ENCODE measurements at regions not wholly inside any gene's neighbourhood (a gene's known extent, or its start where the extent isn't known, plus 50 kb on each side); places are given as distances from the start of the nearest gene placed in this dataset.

DNA sequence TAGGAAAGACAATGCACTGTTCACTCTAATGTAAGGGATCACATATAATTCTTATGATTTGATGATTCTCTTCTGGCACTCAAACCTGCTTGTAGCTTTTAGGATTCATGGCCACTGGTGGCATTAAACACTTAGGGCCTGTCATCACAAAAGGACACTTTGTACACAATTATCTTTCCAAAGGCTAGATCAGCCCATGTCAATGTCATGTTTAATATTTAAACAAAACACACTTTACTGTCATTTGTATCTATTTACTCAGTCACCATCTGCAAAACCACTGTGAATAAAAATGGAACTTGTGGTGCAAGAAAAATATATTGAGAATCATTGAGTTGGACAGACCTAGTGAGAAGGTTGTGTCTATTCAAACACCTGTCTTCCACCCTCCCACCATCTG is 83.6 kb upstream of the TTC29 start:
- CTCF ChIA-PET, result interaction anchor here (0.6 kb wide), 1 partner anchor 15 kb away, joined by 3 read pairs; no protein-coding TSS in a partner anchor
- H3K27ac ChIP-seq (ENCODE audit: extremely low read depth, low read depth, low read length), result no peak overlapping the region
- no peak for TF ChIP-seq KLF10 (tag by site-specific recombination; IDR thresholded peaks at IDR 0.05)
- TF ChIP-seq GLI4 (tag by site-specific recombination; IDR thresholded peaks at IDR 0.05), result no peak
- TF ChIP-seq KLF1 (tag by site-specific recombination; IDR thresholded peaks at IDR 0.05), result no peak
- no peak for TF ChIP-seq ZNF792 (tag by site-specific recombination; IDR thresholded peaks at IDR 0.05)
- TF ChIP-seq ZNF768 (tag by site-specific recombination; IDR thresholded peaks at IDR 0.05), result no peak
- H3K4me3 ChIP-seq (ENCODE audit: low read depth, low read length), result no peak overlapping the region
- POLR2A ChIA-PET, result no interaction called here
- no peaks in the 10 kb centered on the region for H3K4me1 ChIP-seq (ENCODE audit: control insufficient read depth, insufficient read depth, low read length)
- no peaks in the 10 kb centered on the region for H3K36me3 ChIP-seq (ENCODE audit: control insufficient read depth in 2 of 2, insufficient read depth in 1 of 2, low read length in 2 of 2)
- H3K9me3 ChIP-seq (ENCODE audit: control insufficient read depth, insufficient read depth, low read depth, low read length), result no peaks in the 10 kb centered on the region

DNA sequence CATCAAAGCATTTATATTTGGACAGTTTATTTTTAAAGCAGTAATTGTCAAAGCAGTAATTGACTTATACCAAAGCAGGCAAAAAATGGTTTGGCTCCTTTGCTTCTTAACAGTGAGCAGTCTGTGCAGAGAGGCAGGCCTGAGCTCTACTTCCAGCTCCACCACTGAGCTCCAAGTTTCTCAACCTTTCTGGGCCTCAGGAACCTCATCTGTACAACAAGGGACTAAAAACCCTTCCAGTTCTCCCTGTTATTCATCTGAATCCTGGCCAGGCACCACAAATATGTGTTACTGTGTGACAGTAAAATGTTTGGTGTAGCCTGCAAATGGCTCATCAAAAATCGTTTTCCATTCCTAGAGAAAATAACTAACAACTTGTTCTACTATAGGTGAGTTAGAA is 88.7 kb upstream of the TTC29 start:
- ChIA-PET POLR2A (no interaction called here), CTCF (interaction anchor here (1.4 kb wide), 1 partner anchor 63 kb away, joined by 4 read pairs; no protein-coding TSS in a partner anchor)
- TF ChIP-seq ZFHX2 (tag by site-specific recombination; conservative IDR thresholded peaks at IDR 0.05), result no peak
- no peak for TF ChIP-seq ZNF791 (tag by site-specific recombination; IDR thresholded peaks at IDR 0.05)
- TF ChIP-seq ZNF391 (tag by site-specific recombination; IDR thresholded peaks at IDR 0.05; ENCODE audit: borderline replicate concordance, low read depth), result no peak
- no peak for TF ChIP-seq SP7 (tag by site-specific recombination; IDR thresholded peaks at IDR 0.05)
- TF ChIP-seq SETDB1 (IDR thresholded peaks at IDR 0.05; ENCODE audit: insufficient read length, low read length), result no peak
- TF ChIP-seq, protein P1, sequence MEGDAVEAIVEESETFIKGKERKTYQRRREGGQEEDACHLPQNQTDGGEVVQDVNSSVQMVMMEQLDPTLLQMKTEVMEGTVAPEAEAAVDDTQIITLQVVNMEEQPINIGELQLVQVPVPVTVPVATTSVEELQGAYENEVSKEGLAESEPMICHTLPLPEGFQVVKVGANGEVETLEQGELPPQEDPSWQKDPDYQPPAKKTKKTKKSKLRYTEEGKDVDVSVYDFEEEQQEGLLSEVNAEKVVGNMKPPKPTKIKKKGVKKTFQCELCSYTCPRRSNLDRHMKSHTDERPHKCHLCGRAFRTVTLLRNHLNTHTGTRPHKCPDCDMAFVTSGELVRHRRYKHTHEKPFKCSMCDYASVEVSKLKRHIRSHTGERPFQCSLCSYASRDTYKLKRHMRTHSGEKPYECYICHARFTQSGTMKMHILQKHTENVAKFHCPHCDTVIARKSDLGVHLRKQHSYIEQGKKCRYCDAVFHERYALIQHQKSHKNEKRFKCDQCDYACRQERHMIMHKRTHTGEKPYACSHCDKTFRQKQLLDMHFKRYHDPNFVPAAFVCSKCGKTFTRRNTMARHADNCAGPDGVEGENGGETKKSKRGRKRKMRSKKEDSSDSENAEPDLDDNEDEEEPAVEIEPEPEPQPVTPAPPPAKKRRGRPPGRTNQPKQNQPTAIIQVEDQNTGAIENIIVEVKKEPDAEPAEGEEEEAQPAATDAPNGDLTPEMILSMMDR (tag by site-specific recombination; IDR thresholded peaks at IDR 0.05), result no peak
- no peak for TF ChIP-seq ZNF292 (tag by site-specific recombination; IDR thresholded peaks at IDR 0.05; ENCODE audit: borderline replicate concordance, low read depth)
- TF ChIP-seq SCRT2 (tag by site-specific recombination; IDR thresholded peaks at IDR 0.05), result no peak
- TF ChIP-seq, protein P2, sequence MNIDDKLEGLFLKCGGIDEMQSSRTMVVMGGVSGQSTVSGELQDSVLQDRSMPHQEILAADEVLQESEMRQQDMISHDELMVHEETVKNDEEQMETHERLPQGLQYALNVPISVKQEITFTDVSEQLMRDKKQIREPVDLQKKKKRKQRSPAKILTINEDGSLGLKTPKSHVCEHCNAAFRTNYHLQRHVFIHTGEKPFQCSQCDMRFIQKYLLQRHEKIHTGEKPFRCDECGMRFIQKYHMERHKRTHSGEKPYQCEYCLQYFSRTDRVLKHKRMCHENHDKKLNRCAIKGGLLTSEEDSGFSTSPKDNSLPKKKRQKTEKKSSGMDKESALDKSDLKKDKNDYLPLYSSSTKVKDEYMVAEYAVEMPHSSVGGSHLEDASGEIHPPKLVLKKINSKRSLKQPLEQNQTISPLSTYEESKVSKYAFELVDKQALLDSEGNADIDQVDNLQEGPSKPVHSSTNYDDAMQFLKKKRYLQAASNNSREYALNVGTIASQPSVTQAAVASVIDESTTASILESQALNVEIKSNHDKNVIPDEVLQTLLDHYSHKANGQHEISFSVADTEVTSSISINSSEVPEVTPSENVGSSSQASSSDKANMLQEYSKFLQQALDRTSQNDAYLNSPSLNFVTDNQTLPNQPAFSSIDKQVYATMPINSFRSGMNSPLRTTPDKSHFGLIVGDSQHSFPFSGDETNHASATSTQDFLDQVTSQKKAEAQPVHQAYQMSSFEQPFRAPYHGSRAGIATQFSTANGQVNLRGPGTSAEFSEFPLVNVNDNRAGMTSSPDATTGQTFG (tag by site-specific recombination; IDR thresholded peaks at IDR 0.05; ENCODE audit: borderline replicate concordance), result no peak

DNA sequence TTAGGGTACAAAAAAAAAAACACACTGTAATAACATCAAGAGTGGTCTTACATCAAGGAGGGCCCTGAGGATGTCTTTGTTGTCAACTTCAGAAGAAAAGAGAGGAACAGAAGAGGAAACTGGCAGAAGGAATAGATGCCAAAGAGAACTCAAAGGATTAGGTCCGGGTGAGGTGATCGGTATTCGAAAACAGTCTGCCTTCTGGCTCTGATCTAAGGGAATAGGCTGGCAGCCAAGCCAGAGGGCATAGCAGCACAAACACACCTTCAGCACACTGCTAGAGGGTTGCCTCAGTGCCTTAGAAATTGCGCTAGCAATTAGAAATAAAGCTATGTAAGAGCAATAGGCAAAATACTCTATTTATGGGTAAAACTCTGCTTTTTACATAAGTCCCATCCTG is 91.4 kb upstream of the TTC29 start:
- CTCF ChIA-PET, result no interaction called here
- POLR2A ChIA-PET, result no interaction called here
- Histone ChIP-seq H3K4me3 (ENCODE audit: low read depth, low read length) (no peak overlapping the region), H3K9me3 (ENCODE audit: control insufficient read depth, insufficient read depth, low read depth, low read length) (no peaks in the 10 kb centered on the region), H3K27ac (ENCODE audit: extremely low read depth, low read depth, low read length) (no peak overlapping the region), H3K36me3 (ENCODE audit: control insufficient read depth in 2 of 2, insufficient read depth in 1 of 2, low read length in 2 of 2) (no peaks in the 10 kb centered on the region), H3K4me1 (ENCODE audit: control insufficient read depth, insufficient read depth, low read length) (no peaks in the 10 kb centered on the region)
- TF ChIP-seq ZNF626 (tag by site-specific recombination; IDR thresholded peaks at IDR 0.05) (no peak), ZNF121 (tag by site-specific recombination; IDR thresholded peaks at IDR 0.05) (no peak), EGR2 (tag by site-specific recombination; IDR thresholded peaks at IDR 0.05; ENCODE audit: low read depth) (no peak), ZNF175 (tag by site-specific recombination; IDR thresholded peaks at IDR 0.05) (no peak), ZNF544 (tag by site-specific recombination; IDR thresholded peaks at IDR 0.05) (no peak), ZNF169 (tag by site-specific recombination; IDR thresholded peaks at IDR 0.05) (no peak), ZNF133 (tag by site-specific recombination; IDR thresholded peaks at IDR 0.05) (no peak)
- TF ChIP-seq, protein P3, sequence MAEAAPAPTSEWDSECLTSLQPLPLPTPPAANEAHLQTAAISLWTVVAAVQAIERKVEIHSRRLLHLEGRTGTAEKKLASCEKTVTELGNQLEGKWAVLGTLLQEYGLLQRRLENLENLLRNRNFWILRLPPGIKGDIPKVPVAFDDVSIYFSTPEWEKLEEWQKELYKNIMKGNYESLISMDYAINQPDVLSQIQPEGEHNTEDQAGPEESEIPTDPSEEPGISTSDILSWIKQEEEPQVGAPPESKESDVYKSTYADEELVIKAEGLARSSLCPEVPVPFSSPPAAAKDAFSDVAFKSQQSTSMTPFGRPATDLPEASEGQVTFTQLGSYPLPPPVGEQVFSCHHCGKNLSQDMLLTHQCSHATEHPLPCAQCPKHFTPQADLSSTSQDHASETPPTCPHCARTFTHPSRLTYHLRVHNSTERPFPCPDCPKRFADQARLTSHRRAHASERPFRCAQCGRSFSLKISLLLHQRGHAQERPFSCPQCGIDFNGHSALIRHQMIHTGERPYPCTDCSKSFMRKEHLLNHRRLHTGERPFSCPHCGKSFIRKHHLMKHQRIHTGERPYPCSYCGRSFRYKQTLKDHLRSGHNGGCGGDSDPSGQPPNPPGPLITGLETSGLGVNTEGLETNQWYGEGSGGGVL (tag by site-specific recombination; IDR thresholded peaks at IDR 0.05), result no peak
- TF ChIP-seq, protein P4, sequence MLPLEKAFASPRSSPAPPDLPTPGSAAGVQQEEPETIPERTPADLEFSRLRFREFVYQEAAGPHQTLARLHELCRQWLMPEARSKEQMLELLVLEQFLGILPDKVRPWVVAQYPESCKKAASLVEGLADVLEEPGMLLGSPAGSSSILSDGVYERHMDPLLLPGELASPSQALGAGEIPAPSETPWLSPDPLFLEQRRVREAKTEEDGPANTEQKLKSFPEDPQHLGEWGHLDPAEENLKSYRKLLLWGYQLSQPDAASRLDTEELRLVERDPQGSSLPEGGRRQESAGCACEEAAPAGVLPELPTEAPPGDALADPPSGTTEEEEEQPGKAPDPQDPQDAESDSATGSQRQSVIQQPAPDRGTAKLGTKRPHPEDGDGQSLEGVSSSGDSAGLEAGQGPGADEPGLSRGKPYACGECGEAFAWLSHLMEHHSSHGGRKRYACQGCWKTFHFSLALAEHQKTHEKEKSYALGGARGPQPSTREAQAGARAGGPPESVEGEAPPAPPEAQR (tag by site-specific recombination; IDR thresholded peaks at IDR 0.05), result no peak
- TF ChIP-seq, protein P5, sequence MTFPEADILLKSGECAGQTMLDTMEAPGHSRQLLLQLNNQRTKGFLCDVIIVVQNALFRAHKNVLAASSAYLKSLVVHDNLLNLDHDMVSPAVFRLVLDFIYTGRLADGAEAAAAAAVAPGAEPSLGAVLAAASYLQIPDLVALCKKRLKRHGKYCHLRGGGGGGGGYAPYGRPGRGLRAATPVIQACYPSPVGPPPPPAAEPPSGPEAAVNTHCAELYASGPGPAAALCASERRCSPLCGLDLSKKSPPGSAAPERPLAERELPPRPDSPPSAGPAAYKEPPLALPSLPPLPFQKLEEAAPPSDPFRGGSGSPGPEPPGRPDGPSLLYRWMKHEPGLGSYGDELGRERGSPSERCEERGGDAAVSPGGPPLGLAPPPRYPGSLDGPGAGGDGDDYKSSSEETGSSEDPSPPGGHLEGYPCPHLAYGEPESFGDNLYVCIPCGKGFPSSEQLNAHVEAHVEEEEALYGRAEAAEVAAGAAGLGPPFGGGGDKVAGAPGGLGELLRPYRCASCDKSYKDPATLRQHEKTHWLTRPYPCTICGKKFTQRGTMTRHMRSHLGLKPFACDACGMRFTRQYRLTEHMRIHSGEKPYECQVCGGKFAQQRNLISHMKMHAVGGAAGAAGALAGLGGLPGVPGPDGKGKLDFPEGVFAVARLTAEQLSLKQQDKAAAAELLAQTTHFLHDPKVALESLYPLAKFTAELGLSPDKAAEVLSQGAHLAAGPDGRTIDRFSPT (tag by site-specific recombination; IDR thresholded peaks at IDR 0.05), result no peak

More for the DNA sequence above, 88.7 kb upstream of the TTC29 start:
- no peaks in the 10 kb centered on the region for H3K4me1 ChIP-seq (ENCODE audit: control insufficient read depth, insufficient read depth, low read length)
- no peak overlapping the region for H3K27ac ChIP-seq (ENCODE audit: extremely low read depth, low read depth, low read length)
- H3K9me3 ChIP-seq (ENCODE audit: control insufficient read depth, insufficient read depth, low read depth, low read length), result no peaks in the 10 kb centered on the region
- no peak overlapping the region for H3K4me3 ChIP-seq (ENCODE audit: low read depth, low read length)
- no peaks in the 10 kb centered on the region for H3K36me3 ChIP-seq (ENCODE audit: control insufficient read depth in 2 of 2, insufficient read depth in 1 of 2, low read length in 2 of 2)

Measured in HEK293 (cell line).